ENCODE measurements at regions not wholly inside any gene's neighbourhood (a gene's known extent, or its start where the extent isn't known, plus 50 kb on each side); places are given as distances from the start of the nearest gene placed in this dataset.

- TF ChIP-seq CTCF (IDR thresholded peaks at IDR 0.05) (no peak), POLR2A (IDR thresholded peaks at IDR 0.05) (no peak)
Observed at GRCh38 chr6:95240514-95240913, 336.8 kb upstream of the MANEA start.

Measured in testis (tissue), 2 donors.